HG03095 (cell line): ENCODE measurements at regions not wholly inside any gene's neighbourhood (a gene's known extent, or its start where the extent isn't known, plus 50 kb on each side); places are given as distances from the start of the nearest gene placed in this dataset.
"Not testable (repeated sequence)": the region's sequence is repeated elsewhere in the genome, so short reads cannot be mapped to it uniquely, and the experiment has no call there.

ENCODE experiments used
- ATAC-seq: cut with Tn5 transposase; IDR thresholded peaks from one replicate; pipeline ENCODE4 v1.9.1; 2021; ENCODE audit warnings: moderate library complexity; ENCODE audit not compliant: unreplicated experiment

DNA sequence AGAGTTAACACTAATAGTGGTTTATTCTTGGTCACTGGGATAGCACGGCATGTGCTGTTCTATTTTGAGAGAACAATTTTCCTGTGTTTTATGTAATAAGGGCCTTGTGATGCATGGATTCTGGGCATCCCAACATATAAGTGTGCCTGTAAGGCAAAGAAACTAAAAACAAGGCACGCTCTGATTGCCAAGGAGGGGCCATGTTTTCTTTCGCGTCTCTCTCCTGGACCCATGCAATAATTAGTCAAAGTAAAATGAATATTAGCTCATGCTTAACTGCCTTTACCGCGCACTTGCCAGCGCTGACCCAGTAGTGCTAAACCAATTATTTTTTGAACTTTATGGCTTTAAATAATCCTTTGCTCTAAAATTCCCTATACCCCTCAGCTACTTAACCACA, 140.9 kb downstream of the PSAT1 start:
- ATAC-seq: no peak

DNA sequence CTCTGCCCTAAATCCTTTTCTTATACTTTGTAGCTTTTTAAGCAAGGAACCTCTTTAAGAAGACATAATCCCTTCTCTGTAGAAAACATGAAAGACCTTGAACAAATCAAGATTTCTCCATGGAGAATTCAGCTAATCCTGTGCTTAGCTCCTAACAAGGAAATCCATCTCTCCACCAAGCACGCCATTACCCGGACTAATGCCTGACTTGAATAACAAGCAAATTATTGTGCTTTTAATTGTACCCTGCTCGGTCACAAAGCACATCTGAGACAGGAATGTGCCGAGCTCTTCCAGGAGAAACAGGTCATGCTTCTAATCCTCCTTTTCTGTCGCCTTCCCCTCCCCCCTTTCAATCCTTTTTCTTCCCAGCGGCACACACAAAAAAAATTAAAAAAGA, 141.3 kb downstream of the PSAT1 start:
- no peak for ATAC-seq

DNA sequence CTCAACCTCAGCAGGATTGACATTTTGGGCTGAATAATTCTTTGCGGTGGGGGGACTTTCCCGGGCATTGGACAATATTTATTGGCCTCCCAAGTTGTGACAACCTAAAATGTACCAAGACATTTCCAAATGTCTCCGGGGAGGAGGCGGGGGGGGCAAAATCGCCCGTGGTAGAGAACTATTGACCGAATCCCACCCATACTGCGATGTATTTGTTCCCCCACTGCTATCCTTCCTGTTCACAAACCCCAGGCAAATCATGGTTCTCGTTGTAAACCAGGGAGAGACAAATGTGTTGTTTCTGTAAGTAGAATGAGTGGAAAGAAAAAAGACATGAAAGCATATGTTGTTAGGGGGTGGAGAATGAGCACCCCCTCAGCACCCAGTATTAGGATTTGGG, 141.9 kb downstream of the PSAT1 start:
- no peak for ATAC-seq

DNA sequence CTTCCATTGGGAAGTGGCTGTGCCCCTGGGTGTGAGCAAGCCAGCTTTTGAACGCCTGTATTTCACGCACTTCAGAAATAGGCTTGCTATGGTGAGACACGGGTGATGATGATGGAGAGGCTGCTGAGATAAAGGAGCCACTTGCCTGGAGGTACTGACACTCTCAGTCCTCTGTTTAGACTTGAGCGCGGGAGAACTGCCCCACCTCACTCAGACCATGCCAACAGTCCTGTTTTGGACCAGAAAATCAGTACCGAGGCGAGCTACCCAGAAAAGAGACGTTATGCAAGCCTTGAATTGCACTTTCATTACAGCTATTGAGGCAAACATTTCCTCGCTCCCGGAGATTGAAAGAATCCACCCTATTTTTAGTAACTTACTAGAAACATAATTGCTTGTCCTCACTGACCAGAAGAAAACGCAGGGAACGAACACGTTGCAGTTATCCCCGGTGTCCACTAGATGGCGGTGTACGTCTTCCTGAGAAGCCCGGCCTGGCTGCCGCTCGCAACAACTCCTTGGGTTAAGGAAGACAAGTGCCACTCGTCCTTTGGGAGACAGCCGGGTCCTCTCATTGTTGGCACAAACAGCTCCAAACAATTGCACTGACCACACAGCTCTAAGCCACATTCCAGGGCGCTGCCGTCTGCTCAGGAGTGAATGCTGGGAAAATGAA, 142.4 kb downstream of the PSAT1 start:
- peak; percentile 89 for ATAC-seq

DNA sequence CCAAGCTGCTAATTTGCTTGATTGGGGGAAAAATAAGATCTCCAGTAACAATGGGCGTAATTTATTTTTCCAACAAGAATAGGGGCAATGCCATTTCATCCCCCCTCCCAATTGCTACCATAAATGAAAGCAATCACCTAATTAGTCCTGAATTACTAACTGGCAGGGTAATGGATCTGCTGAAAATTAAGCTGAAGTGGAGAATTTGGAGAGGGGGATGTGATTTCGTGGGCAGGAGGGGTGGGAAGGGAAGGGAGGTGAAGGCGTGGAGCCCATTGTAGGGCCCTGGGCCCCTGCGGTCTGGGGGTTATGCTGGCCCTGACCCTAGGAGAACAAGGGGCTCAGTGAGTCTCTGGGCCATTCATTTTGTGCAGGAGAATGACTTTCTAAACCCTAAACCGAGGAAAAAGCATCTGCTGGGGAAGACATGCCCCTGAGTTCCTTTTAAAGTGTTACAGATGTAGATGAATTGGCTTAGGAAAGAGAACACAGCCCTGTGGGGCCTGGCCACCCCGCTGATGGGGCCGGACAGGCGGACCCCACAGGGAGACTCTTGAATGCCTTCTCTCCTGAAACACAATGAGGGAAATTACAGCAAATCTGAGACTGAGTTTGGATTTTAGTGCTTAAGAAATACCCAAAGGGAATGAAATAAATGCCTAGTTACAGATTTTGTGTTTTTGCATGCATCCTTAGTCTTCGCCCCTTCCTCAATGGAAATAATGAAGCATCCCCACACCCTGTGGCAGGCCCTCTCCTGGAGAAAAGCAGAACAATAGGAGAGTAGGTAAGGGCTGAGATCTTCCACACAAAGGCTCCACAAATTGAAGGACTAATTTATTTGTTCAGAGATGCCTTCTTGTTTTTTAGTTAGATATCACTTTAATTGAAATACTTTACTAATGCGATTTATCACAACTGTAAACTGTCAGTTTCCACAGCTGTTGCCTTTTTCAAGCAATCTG, 143.2 kb downstream of the PSAT1 start:
- no peak for ATAC-seq

DNA sequence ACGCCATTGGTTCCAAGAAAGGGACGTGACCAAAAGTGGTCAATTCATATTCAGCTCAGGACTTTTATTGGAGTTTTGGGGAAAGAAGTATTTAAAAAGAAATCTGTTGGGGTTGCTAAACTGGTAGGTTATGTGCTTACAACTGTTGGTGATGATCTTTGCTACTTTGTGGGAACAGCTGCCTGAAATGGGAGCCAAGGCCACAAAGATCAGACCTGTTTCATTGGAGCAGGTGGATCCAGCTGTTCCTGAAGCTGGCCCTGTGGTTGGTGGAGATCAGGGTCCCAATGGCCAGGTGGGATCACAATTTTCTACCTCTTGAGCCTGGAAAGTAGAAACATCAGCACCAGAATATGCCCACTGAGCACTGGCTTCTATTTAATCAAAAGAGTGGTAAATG, 144.5 kb downstream of the PSAT1 start:
- ATAC-seq: no peak

DNA sequence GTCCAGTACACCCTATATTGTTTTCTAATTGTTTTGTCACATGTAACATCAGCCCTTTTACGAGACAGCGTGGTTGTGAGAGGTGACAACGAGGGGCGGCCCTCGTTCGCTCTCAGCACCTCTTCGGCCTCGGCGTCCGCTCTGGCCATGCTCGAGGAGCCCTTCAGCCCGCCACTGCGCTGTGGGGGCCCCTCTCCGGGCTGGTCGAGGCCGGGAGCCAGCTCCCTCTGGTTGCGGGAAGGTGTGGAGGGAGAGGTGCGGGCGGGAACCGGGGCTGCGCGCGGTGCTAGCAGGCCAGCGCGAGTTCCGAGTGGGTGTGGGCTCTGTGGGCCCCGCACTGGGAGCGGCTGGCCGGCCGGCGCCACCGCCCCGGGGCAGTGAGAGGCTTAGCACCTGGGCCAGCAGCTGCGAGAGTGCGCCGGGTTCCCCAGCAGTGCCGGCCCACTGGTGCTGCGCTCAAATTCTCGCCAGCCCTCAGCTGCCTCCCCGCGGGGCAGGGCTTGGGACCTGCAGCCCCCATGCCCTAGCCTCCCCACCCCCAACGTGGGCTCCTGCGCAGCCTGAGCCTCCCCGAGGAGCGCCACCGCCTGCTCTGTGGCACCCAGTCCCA, 145.0 kb downstream of the PSAT1 start:
- no peak for ATAC-seq

DNA sequence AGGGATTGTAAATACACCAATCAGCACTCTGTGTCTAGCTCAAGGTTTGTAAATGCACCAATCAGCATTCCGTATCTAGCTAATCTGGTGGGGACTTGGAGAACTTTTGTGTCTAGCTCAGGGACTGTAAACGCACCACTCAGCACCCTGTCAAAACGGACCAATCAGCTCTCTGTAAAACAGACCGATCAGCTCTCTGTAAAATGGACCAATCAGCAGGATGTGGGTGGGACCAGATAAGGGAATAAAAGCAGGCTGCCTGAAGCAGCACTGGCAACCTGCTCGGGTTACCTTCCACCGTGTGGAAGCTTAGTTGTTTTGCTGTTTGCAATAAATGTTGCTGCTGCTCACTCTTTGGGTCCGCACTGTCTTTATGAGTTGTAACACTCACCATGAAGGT, 145.7 kb downstream of the PSAT1 start:
- ATAC-seq: not testable (repeated sequence)

DNA sequence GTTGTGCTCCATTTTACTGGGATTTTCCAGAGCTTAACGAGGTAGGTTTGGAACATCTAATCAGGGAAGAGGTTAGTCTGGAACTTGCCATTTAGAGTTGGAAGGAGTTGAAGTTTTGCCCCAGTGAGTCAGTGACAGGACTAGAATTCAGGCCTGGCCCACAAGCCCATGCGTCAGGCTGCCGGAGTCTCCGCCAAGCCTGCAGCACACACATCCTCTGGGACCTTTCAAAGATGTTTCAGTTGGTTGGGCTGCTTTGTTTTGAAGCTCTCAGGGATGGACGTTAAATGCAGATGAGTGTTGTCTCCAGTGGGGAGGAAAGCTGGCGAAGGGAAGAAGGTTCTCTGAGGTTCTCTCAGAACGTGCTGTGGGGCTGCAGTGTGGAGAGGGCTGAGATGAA, 147.0 kb downstream of the PSAT1 start:
- no peak for ATAC-seq

DNA sequence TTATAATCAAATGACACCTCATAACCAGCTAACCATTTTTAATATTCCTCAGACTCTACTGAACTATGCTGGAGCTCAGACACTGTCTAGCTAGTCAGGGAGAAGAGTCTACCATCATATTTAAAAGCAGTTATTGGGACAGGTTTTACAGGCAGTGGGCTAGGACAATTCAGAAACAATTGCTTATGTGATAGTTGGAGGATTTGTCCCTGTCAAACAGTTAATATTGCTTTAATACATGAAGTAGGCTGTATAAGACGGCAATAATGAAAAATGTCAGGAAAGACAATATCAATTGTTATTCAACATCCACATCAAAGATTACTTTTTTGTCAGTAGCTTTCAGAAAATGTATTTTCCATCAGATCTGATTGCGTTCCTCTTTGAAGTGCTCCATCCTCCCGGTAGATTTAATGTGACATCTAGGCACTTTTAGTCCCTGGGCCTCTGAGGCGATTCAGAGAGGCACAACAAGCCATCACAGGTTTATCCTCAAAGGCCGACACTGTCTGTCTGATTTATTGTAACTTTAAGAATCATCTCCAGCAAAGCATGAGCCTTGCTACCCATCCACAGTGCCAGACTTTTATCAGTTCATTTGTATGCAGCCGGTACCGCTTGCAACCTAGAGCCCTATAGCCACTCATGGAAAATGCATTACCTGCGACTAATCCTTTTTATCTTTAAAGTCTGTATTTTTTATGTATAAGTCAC, 152.2 kb downstream of the PSAT1 start:
- ATAC-seq: no peak

DNA sequence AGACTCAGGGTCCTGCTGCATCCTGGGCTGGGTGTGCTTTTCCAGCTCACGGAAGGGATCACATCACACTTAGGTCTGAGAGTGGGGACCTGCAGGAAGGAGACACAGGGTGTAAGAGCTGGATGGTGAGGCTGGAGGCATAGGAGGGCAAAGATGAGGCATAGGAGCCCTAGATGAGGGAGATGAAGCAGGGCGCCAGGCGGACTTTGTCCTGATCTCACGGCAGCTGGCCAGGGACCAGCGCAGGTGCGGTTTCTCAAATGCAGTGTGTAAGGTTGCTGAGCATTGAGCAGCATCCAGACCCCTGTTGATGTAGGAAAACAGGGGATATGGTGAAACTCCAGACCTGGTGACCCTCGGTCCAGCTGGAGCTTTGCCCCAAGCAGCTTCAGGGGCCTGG, 156.5 kb downstream of the PSAT1 start:
- ATAC-seq: no peak

DNA sequence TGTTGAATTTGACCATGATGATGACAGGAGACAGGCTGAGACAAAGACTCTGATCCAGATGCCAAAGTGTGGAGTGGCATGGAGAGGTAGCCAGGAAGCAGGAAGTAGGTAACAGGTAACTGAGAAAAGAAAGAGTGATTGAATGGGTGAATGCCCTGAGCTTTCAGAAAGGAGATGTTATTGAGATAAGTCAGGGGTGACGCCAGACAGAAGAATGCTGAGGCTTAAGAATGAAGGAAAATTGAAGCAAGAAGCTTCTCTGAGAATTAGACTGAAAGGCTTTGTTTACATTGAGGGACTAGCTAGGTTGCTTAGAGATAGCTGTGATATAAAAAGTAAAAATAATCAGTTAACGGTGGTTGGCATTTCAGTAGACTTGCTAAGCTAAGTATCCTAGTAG, 165.7 kb downstream of the PSAT1 start:
- ATAC-seq: no peak

DNA sequence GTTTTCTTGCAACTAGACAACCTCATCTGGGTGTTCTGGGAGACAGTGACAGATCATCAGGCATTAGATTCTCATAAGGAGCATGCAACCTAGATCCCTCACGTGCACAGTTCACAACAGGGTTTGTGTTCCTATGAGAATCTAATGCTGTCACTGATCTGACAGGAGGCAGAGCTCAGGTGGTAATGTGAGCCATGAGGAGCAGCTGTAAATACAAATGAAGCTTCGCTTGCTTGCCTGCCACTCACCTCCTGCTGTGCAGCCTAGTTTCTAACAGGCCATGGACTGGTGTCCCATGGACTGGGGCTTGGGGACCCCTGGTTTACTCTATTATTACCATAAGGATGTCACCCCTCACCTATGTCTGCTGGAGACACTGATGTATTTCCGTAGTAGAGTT, 166.8 kb downstream of the PSAT1 start:
- no peak for ATAC-seq

DNA sequence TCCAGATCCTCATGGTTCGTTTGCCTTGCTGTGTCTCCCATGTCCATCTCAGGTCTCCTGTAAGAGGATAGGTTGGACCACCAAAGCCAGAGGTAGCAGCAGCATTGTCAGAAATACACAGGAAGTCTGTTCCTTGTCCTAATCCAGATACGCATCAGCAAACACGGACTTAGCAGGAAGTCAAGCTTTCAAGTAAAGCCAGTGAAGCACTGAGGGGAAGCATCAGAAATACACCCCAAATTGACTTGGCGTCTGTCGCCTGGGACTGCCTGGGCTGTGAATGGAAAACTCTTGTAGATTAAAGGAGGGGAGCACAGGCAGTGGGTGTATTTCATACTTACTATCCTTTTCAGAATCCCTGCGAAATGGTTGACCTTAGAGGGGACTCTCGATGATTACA, 171.3 kb downstream of the PSAT1 start:
- ATAC-seq: no peak

DNA sequence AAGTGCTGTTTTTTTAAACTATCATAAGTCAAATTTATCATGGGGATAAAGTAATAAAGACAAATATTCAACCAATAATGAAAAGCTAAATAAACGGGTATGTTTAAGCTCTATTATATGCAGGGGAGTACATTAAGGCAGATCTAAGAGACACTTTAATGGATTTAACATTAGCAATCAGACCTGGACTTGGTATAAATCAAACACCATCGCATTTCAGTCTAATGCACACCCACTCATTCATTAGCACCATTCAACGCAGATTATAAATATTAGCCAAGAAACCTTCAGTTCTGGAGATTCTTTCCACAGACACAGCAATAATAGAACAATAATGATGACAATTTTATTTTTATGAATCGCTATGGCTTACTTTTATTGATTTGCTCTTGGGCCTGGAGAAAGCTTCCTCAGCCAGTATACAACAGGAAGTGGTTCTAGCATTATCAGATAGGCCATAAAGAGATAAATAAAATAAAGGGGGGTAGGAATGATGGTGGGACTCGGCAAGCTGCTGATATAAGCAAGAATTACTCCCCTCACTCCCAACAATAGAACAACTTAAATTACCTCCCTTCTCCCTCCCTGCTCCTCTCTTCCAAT, 172.2 kb downstream of the PSAT1 start:
- no peak for ATAC-seq

DNA sequence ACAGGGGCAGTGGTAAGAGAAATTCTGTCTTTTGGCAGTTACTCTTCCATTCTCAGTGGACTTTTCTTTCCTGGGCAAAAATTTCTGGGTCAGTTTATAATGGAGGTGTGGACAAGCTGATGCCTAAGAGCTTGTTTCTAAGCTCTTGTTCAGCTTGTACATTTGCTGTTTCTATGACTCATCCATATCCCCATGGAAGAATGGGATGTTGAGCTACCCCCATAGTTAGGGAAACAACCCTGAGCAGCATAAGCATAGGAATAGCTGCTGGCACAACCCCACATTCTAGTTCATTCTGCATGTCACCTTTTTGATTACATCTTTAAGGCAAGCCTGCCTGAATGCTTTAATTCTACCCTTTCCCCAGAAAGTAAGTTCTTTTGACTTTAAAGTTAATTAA, 173.3 kb downstream of the PSAT1 start:
- no peak for ATAC-seq

DNA sequence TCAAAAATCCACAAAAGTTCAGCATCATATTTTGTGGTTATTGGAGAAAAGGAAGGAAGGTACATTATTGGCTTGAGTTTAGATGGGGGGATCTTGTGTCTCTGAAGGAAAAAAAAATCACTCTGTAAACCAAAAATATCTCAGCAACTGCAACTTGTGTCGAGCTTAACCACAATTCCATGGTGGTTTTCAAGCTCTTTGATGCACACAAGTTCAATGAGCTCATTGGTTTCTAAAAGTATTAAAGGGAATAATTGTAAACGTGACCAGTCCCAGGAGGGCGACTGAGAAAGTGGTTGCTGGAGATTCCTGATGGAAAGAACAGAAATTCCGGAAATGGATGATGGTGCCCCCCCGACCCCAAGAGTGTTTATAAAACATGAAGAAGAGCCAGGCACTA, 173.8 kb downstream of the PSAT1 start:
- ATAC-seq: no peak

DNA sequence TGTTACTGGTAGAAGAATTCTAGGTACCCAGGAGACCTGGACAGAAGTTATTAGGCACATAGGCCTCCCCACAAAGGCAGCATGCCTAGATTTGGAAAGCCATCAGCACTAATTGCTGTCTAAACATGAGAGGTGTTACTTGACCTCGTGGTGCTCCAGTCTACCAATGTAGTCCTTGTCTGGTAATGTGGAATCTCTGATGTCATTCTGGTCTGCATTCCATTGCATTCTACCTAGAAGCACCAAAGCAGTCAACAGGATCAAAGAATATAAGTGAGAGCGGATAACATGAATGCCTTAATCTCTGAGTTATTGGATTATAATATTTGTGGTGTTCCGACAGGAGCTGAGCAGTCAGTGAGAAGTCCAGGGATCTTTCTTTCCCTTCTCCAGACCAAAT, 175.2 kb downstream of the PSAT1 start:
- no peak for ATAC-seq

DNA sequence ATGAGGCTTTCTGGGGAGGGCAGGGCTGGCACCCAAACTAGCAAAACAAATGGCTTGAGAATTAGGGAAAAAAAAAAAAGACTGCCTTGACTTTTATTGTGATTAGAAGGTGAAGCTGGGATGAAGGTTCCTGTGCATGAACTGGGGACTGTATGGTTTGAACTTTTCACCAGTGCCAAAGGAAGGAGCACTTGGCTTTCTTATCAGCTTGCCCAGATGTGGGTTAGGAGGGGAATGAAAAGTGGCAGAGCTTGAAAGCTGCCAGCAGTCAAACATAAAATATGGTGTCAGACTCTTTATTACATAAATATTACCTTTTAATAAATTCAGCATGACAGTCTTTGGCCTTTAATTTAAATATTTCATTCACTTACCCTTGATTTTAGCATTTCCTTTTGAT, 182.5 kb downstream of the PSAT1 start:
- no peak for ATAC-seq

DNA sequence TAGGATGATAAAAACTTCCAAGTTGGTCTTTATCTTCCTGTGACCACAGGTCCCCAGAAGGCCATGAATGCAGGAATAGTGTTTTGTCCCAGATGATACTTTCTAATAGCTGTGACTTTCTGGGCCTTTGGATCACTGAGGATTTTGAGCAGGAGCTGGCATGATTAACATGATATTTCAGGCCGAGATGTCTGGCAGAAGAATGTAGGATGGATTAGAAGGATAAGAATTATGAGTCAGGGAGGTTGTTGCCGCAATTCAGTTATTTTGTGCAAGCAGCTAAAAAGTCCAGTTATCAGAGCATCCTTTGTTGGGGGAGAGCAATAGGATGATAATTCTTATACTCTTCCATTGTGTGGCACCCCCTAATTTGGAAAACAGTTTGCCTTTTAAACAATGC, 189.7 kb downstream of the PSAT1 start:
- ATAC-seq: no peak

DNA sequence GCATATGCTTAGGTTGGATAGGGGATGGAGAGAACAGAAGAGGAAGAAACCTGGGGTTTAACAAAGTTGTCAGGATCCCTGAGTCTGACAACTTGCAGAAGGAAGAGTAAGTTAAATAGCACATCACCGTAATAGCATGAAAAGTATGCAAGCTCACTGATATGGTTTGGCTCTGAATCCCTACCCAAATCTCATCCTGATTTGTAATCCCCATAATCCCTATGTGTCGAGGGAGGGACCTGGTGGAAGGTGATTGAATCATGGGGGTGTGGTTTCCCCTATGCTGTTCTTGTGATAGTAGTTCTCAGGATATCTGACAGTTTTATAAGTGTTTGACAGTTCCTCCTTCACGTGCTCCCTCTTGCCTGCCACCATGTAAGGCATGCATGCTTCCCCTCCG, 193.3 kb downstream of the PSAT1 start:
- ATAC-seq: no peak
